OCI-LY3 (cell line): ENCODE measurements at regions not wholly inside any gene's neighbourhood (a gene's known extent, or its start where the extent isn't known, plus 50 kb on each side); places are given as distances from the start of the nearest gene placed in this dataset.

Source experiments
- H2AFZ ChIP-seq: fragments of 200-600, 300-600 bp; shearing (Covaris generic); 2 replicates; pipeline ENCODE4 v1.6.0; 2014; ENCODE audit warnings: antibody characterized with exemption, low read depth, low read length
- H3K27ac ChIP-seq: fragments of 200-600, 300-600 bp; sonication (generic); 2 replicates; pipeline ENCODE4 v1.5.1; 2014; ENCODE audit warnings: mild to moderate bottlenecking, low read length, moderate library complexity, mixed read lengths
- H3K27me3 ChIP-seq: fragments of 200-600, 300-600 bp; sonication (generic); 2 replicates; pipeline ENCODE4 v1.6.1; 2014; ENCODE audit warnings: low read depth, low read length, mixed read lengths
- H3K36me3 ChIP-seq: fragments of 200-600, 300-600 bp; sonication (generic); replicated peaks from 2 replicates; pipeline ENCODE3; 2014; ENCODE audit warnings: low read depth, low read length, mixed read lengths
- H3K4me1 ChIP-seq: fragments of 300-600, 200-600 bp; sonication (generic); 2 replicates; pipeline ENCODE4 v1.6.1; 2014; ENCODE audit warnings: low read length, mixed read lengths
- H3K4me2 ChIP-seq: fragments of 200-600, 300-600 bp; sonication (generic); 2 replicates; pipeline ENCODE4 v1.6.1; 2014; ENCODE audit warnings: low read length, mixed read lengths
- H3K4me3 ChIP-seq: fragments of 300-600, 200-600 bp; sonication (generic); 2 replicates; pipeline ENCODE4 v1.5.1; 2014; ENCODE audit warnings: antibody characterized with exemption, mild to moderate bottlenecking, low read length, moderate library complexity
- H3K79me2 ChIP-seq: fragments of 300-600, 200-600 bp; shearing (Covaris generic); 2 replicates; pipeline ENCODE4 v1.6.1; 2014; ENCODE audit warnings: mild to moderate bottlenecking, low read length, mixed read lengths
- H3K9ac ChIP-seq: fragments of 300-600, 200-600 bp; shearing (Covaris generic); 2 replicates; pipeline ENCODE4 v1.6.0; 2014; ENCODE audit warnings: mild to moderate bottlenecking, low read length, moderate library complexity
- H3K9me3 ChIP-seq: fragments of 200-600, 300-600 bp; shearing (Covaris generic); 2 replicates; pipeline ENCODE4 v1.6.1; 2014; ENCODE audit warnings: low read length, mixed read lengths; ENCODE audit not compliant: insufficient read depth
- H4K20me1 ChIP-seq: fragments of 200-600, 300-600 bp; sonication (generic); 2 replicates; pipeline ENCODE4 v1.6.1; 2016; ENCODE audit warnings: low read length, mixed read lengths; ENCODE audit not compliant: insufficient read depth
- CTCF ChIP-seq: fragments of 200-600, 300-600 bp; sonication (generic); IDR thresholded peaks from 2 replicates; pipeline ENCODE4 v1.5.1; 2014; ENCODE audit warnings: antibody characterized with exemption, low read length, low read depth
- EZH2phosphoT487 ChIP-seq: fragments of 200-600 bp; shearing (Covaris generic); IDR thresholded peaks from 2 replicates; pipeline ENCODE4 v1.6.1; 2018; ENCODE audit warnings: antibody characterized with exemption, mixed run types, low read depth

- Histone ChIP-seq H3K4me2 (no peak overlapping the region), H2AFZ (no peak overlapping the region), H3K79me2 (no peaks in the 10 kb centered on the region), H3K9ac (no peak overlapping the region), H3K9me3 (no peaks in the 10 kb centered on the region), H3K27ac (no peak overlapping the region), H3K27me3 (peaks cover 46% of the 10 kb centered on the region), H4K20me1 (no peaks in the 10 kb centered on the region), H3K4me3 (no peak overlapping the region), H3K4me1 (no peaks in the 10 kb centered on the region), H3K36me3 (no peaks in the 10 kb centered on the region)
- TF ChIP-seq CTCF, result no peak
- no peak for TF ChIP-seq EZH2phosphoT487
Measured at GRCh38 chr4:10169839-10170387, 53.3 kb upstream of the WDR1 start.

GRCh38 chr4:10168151-10168550, 51.6 kb upstream of the WDR1 start:
- H3K4me2 ChIP-seq, result no peak overlapping the region
- no peaks in the 10 kb centered on the region for H3K36me3 ChIP-seq

GRCh38 chr4:10167201-10167600, 50.6 kb upstream of the WDR1 start:
- no peak overlapping the region for H3K4me3 ChIP-seq
- H3K9me3 ChIP-seq, result no peaks in the 10 kb centered on the region
- H3K36me3 ChIP-seq, result no peaks in the 10 kb centered on the region
- H3K27me3 ChIP-seq, result peaks cover 51% of the 10 kb centered on the region
- H3K9ac ChIP-seq, result no peak overlapping the region
- no peaks in the 10 kb centered on the region for H4K20me1 ChIP-seq
- H3K27ac ChIP-seq, result no peak overlapping the region
- TF ChIP-seq EZH2phosphoT487, result no peak
- no peak for TF ChIP-seq CTCF
- no peaks in the 10 kb centered on the region for H3K4me1 ChIP-seq
- no peak overlapping the region for H2AFZ ChIP-seq
- H3K79me2 ChIP-seq, result no peaks in the 10 kb centered on the region
- no peak overlapping the region for H3K4me2 ChIP-seq

More at GRCh38 chr4:10168151-10168550, 51.6 kb upstream of the WDR1 start:
- Histone ChIP-seq H3K9ac (no peak overlapping the region), H3K4me3 (no peak overlapping the region), H4K20me1 (no peaks in the 10 kb centered on the region), H3K4me1 (no peaks in the 10 kb centered on the region), H3K27ac (no peak overlapping the region), H3K27me3 (peaks cover 43% of the 10 kb centered on the region), H3K9me3 (no peaks in the 10 kb centered on the region), H3K79me2 (no peaks in the 10 kb centered on the region), H2AFZ (no peak overlapping the region)
- TF ChIP-seq EZH2phosphoT487 (no peak), CTCF (no peak)
